Liver (tissue), 3 donors: ENCODE measurements at regions not wholly inside any gene's neighbourhood (a gene's known extent, or its start where the extent isn't known, plus 50 kb on each side); places are given as distances from the start of the nearest gene placed in this dataset.

Source experiments
- HNF4A ChIP-seq, 2 donors: conservative IDR thresholded peaks; 2 replicates each; pipeline ENCODE4 v1.6.1; 2016; ENCODE audit warnings: antibody characterized with exemption in 2 of 2, mild to moderate bottlenecking in 2 of 2
- HNF4G ChIP-seq: IDR thresholded peaks from 2 replicates; pipeline ENCODE4 v1.6.1; 2016; ENCODE audit warnings: antibody characterized with exemption
- JUND ChIP-seq, 2 donors: IDR thresholded peaks; 2 replicates each; pipeline ENCODE4 v1.6.1; 2016; ENCODE audit warnings: antibody characterized with exemption in 2 of 2
- RAD21 ChIP-seq, 2 donors: IDR thresholded peaks; 2 replicates each; pipeline ENCODE4 v1.6.1; 2016; ENCODE audit warnings: antibody characterized with exemption in 2 of 2, mild to moderate bottlenecking in 2 of 2
- RXRA ChIP-seq, 2 donors: IDR thresholded peaks; 2 replicates each; pipeline ENCODE4 v1.6.1; 2017 to 2018; ENCODE audit warnings: antibody characterized with exemption in 2 of 2, mild to moderate bottlenecking in 1 of 2
- TAF1 ChIP-seq: conservative IDR thresholded peaks from 2 replicates; pipeline ENCODE4 v1.6.1; 2016; ENCODE audit warnings: antibody characterized with exemption, mild to moderate bottlenecking
- YY1 ChIP-seq: IDR thresholded peaks from 2 replicates; pipeline ENCODE4 v1.6.1; 2016; ENCODE audit warnings: antibody characterized with exemption, mild to moderate bottlenecking
- TF ChIP-seq, protein P1 (sequence below): fragments of 150-350 bp; IDR thresholded peaks from 2 replicates; pipeline ENCODE4 v1.5.1; 2017; ENCODE audit warnings: improper control_type of control experiment, low read depth, low read length; ENCODE audit not compliant: missing input control
- TF ChIP-seq, protein P2 (sequence below): IDR thresholded peaks from 2 replicates; pipeline ENCODE4 v1.6.1; 2016; ENCODE audit warnings: antibody characterized with exemption
- TF ChIP-seq, protein P3 (sequence below): IDR thresholded peaks from 2 replicates; pipeline ENCODE4 v1.6.1; 2016; ENCODE audit warnings: antibody characterized with exemption, mild to moderate bottlenecking
- TF ChIP-seq, protein P4 (sequence below): IDR thresholded peaks from 2 replicates; pipeline ENCODE4 v1.6.1; 2016; ENCODE audit warnings: antibody characterized with exemption
- donor health status: healthy.
- donor health status: healthy.

DNA sequence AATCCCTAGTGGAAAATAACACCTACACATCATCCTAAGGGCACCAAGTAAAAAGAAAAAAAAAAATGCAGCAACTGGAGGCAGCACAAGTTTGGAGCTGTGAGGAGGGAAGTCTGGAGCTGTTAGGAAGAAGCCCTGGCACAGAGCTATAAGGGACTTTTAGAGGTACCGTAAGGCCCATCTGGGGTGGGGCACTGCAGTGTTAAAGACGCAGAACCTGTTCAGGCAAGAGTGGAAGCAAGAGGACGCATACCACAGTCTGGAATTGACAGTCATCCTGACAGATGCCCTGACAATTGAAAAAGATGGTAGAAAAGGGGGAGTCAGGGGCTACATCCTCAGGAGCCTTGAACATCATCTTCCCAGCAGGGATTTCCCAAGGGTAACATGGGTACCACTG lies 195.9 kb upstream of the PLEKHG7 start:
- TF ChIP-seq, protein P1, sequence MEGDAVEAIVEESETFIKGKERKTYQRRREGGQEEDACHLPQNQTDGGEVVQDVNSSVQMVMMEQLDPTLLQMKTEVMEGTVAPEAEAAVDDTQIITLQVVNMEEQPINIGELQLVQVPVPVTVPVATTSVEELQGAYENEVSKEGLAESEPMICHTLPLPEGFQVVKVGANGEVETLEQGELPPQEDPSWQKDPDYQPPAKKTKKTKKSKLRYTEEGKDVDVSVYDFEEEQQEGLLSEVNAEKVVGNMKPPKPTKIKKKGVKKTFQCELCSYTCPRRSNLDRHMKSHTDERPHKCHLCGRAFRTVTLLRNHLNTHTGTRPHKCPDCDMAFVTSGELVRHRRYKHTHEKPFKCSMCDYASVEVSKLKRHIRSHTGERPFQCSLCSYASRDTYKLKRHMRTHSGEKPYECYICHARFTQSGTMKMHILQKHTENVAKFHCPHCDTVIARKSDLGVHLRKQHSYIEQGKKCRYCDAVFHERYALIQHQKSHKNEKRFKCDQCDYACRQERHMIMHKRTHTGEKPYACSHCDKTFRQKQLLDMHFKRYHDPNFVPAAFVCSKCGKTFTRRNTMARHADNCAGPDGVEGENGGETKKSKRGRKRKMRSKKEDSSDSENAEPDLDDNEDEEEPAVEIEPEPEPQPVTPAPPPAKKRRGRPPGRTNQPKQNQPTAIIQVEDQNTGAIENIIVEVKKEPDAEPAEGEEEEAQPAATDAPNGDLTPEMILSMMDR = no peak
- TF ChIP-seq TAF1 (no peak), RXRA (IDR thresholded peaks at IDR 0.05) (no peak), RAD21 (IDR thresholded peaks at IDR 0.05) (no peak), HNF4G (no peak), JUND (IDR thresholded peaks at IDR 0.05) (no peak), YY1 (no peak), HNF4A (conservative IDR thresholded peaks at IDR 0.05) (no peak)
- TF ChIP-seq, protein P2, sequence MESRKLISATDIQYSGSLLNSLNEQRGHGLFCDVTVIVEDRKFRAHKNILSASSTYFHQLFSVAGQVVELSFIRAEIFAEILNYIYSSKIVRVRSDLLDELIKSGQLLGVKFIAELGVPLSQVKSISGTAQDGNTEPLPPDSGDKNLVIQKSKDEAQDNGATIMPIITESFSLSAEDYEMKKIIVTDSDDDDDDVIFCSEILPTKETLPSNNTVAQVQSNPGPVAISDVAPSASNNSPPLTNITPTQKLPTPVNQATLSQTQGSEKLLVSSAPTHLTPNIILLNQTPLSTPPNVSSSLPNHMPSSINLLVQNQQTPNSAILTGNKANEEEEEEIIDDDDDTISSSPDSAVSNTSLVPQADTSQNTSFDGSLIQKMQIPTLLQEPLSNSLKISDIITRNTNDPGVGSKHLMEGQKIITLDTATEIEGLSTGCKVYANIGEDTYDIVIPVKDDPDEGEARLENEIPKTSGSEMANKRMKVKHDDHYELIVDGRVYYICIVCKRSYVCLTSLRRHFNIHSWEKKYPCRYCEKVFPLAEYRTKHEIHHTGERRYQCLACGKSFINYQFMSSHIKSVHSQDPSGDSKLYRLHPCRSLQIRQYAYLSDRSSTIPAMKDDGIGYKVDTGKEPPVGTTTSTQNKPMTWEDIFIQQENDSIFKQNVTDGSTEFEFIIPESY = no peak
- TF ChIP-seq, protein P3, sequence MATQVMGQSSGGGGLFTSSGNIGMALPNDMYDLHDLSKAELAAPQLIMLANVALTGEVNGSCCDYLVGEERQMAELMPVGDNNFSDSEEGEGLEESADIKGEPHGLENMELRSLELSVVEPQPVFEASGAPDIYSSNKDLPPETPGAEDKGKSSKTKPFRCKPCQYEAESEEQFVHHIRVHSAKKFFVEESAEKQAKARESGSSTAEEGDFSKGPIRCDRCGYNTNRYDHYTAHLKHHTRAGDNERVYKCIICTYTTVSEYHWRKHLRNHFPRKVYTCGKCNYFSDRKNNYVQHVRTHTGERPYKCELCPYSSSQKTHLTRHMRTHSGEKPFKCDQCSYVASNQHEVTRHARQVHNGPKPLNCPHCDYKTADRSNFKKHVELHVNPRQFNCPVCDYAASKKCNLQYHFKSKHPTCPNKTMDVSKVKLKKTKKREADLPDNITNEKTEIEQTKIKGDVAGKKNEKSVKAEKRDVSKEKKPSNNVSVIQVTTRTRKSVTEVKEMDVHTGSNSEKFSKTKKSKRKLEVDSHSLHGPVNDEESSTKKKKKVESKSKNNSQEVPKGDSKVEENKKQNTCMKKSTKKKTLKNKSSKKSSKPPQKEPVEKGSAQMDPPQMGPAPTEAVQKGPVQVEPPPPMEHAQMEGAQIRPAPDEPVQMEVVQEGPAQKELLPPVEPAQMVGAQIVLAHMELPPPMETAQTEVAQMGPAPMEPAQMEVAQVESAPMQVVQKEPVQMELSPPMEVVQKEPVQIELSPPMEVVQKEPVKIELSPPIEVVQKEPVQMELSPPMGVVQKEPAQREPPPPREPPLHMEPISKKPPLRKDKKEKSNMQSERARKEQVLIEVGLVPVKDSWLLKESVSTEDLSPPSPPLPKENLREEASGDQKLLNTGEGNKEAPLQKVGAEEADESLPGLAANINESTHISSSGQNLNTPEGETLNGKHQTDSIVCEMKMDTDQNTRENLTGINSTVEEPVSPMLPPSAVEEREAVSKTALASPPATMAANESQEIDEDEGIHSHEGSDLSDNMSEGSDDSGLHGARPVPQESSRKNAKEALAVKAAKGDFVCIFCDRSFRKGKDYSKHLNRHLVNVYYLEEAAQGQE = no peak
- TF ChIP-seq, protein P4, sequence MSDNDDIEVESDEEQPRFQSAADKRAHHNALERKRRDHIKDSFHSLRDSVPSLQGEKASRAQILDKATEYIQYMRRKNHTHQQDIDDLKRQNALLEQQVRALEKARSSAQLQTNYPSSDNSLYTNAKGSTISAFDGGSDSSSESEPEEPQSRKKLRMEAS = no peak
